ENCODE measurements at regions not wholly inside any gene's neighbourhood (a gene's known extent, or its start where the extent isn't known, plus 50 kb on each side); places are given as distances from the start of the nearest gene placed in this dataset.

- no peak overlapping the region for H3K4me2 ChIP-seq (ENCODE audit: low read depth, low read length, poor library complexity, severe bottlenecking)
- no peaks in the 10 kb centered on the region for H4K20me1 ChIP-seq (ENCODE audit: insufficient read depth, low read length, poor library complexity, severe bottlenecking)
- H3K4me3 ChIP-seq (ENCODE audit: low read length, poor library complexity, severe bottlenecking): no peak overlapping the region
- no peaks in the 10 kb centered on the region for H3K9me3 ChIP-seq (ENCODE audit: insufficient read depth, low read depth, low read length)
- no peak overlapping the region for H3K9ac ChIP-seq (ENCODE audit: low read depth, low read length, poor library complexity, severe bottlenecking)
- no peaks in the 10 kb centered on the region for H3K79me2 ChIP-seq (ENCODE audit: insufficient read depth, low read length)
- H3K4me1 ChIP-seq (ENCODE audit: insufficient read depth, low read length, poor library complexity, severe bottlenecking): no peaks in the 10 kb centered on the region
- H3K9me2 ChIP-seq (replicated peaks; ENCODE audit: low read depth, low read length): no peaks in the 10 kb centered on the region
- TF ChIP-seq CTCF (conservative IDR thresholded peaks at IDR 0.05; ENCODE audit: low read length): no peak
- no peak for TF ChIP-seq EZH2phosphoT487 (IDR thresholded peaks at IDR 0.05; ENCODE audit: borderline replicate concordance)
- H3K36me3 ChIP-seq (ENCODE audit: insufficient read depth, low read length): no peaks in the 10 kb centered on the region
- no peak overlapping the region for H2AFZ ChIP-seq (ENCODE audit: low read length)
- H3K27me3 ChIP-seq (ENCODE audit: insufficient read depth, low read length, poor library complexity, severe bottlenecking): no peaks in the 10 kb centered on the region
- H3F3A ChIP-seq (ENCODE audit: low read depth): no peaks in the 10 kb centered on the region
These were observed 221.0 kb upstream of the MTPN start for GRCh38 chr7:136198168-136198567.

DNA sequence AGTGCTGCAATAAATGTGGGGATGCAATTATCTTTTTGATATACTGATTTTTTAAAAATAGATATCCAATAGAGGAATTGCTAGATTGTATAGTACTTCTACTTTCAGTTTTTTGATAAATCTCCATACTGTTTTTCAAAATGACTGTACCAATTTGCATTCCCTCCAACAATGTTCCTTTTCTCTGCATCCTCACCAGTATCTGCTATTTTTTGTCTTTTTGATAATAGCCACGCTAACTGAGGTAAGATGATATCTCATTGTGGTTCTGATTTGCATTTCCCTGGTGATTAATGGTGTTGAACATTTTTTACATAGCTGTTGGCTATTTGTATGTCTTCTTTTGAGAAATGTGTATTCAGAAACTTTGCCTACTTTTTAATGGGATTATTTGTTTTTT is 217.7 kb upstream of the MTPN start:
- H2AFZ ChIP-seq (ENCODE audit: low read length): no peak overlapping the region
- TF ChIP-seq EZH2phosphoT487 (IDR thresholded peaks at IDR 0.05; ENCODE audit: borderline replicate concordance) (no peak), CTCF (conservative IDR thresholded peaks at IDR 0.05; ENCODE audit: low read length) (no peak)
- H3F3A ChIP-seq (ENCODE audit: low read depth): no peaks in the 10 kb centered on the region
- no peaks in the 10 kb centered on the region for H4K20me1 ChIP-seq (ENCODE audit: insufficient read depth, low read length, poor library complexity, severe bottlenecking)
- no peak overlapping the region for H3K9ac ChIP-seq (ENCODE audit: low read depth, low read length, poor library complexity, severe bottlenecking)
- no peaks in the 10 kb centered on the region for H3K9me3 ChIP-seq (ENCODE audit: insufficient read depth, low read depth, low read length)
- no peaks in the 10 kb centered on the region for H3K4me1 ChIP-seq (ENCODE audit: insufficient read depth, low read length, poor library complexity, severe bottlenecking)
- no peaks in the 10 kb centered on the region for H3K79me2 ChIP-seq (ENCODE audit: insufficient read depth, low read length)
- no peaks in the 10 kb centered on the region for H3K36me3 ChIP-seq (ENCODE audit: insufficient read depth, low read length)
- no peaks in the 10 kb centered on the region for H3K27me3 ChIP-seq (ENCODE audit: insufficient read depth, low read length, poor library complexity, severe bottlenecking)
- H3K9me2 ChIP-seq (replicated peaks; ENCODE audit: low read depth, low read length): no peaks in the 10 kb centered on the region
- no peak overlapping the region for H3K4me2 ChIP-seq (ENCODE audit: low read depth, low read length, poor library complexity, severe bottlenecking)
- no peak overlapping the region for H3K4me3 ChIP-seq (ENCODE audit: low read length, poor library complexity, severe bottlenecking)

GRCh38 chr7:136193940-136194339 is 216.8 kb upstream of the MTPN start:
- no peak for TF ChIP-seq CTCF (conservative IDR thresholded peaks at IDR 0.05; ENCODE audit: low read length)
- no peak for TF ChIP-seq EZH2phosphoT487 (IDR thresholded peaks at IDR 0.05; ENCODE audit: borderline replicate concordance)
- Histone ChIP-seq H3K9me3 (ENCODE audit: insufficient read depth, low read depth, low read length) (no peaks in the 10 kb centered on the region), H3F3A (ENCODE audit: low read depth) (no peaks in the 10 kb centered on the region), H3K4me3 (ENCODE audit: low read length, poor library complexity, severe bottlenecking) (no peak overlapping the region), H3K27me3 (ENCODE audit: insufficient read depth, low read length, poor library complexity, severe bottlenecking) (no peaks in the 10 kb centered on the region), H3K9me2 (replicated peaks; ENCODE audit: low read depth, low read length) (no peaks in the 10 kb centered on the region), H2AFZ (ENCODE audit: low read length) (no peak overlapping the region), H3K79me2 (ENCODE audit: insufficient read depth, low read length) (no peaks in the 10 kb centered on the region), H3K9ac (ENCODE audit: low read depth, low read length, poor library complexity, severe bottlenecking) (no peak overlapping the region), H3K4me1 (ENCODE audit: insufficient read depth, low read length, poor library complexity, severe bottlenecking) (no peaks in the 10 kb centered on the region), H3K4me2 (ENCODE audit: low read depth, low read length, poor library complexity, severe bottlenecking) (no peak overlapping the region), H3K36me3 (ENCODE audit: insufficient read depth, low read length) (no peaks in the 10 kb centered on the region), H4K20me1 (ENCODE audit: insufficient read depth, low read length, poor library complexity, severe bottlenecking) (no peaks in the 10 kb centered on the region)

Data from Loucy (cell line).